Glomerular endothelial cell (primary cell): ENCODE measurements at regions not wholly inside any gene's neighbourhood (a gene's known extent, or its start where the extent isn't known, plus 50 kb on each side); places are given as distances from the start of the nearest gene placed in this dataset.

ENCODE experiments used
- DNase-seq: peaks from one replicate; pipeline ENCODE4 v3.0.0-alpha.2; 2011; ENCODE audit warnings: low read depth, low spot score; ENCODE audit errors: extremely low read depth

DNA sequence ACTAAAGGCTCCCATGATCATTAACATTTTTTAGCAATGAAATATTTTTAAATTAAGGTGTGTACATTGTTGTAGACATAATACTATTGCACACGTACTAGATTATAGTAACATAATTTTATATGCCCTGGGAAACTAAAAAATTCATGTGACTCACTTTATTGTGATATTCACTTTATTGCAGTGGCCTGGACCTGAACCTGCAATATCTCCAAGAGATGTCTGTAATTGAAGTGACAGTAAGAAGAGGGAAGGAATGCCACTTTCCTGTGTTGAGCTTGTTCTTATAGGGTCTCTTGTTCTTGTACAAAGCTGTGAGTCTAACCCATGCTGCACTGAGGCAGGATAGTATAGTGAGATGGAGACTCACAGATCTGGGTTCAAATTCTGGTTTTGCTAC, 66.9 kb upstream of the USP24 start:
- DNase-seq = no peak

DNA sequence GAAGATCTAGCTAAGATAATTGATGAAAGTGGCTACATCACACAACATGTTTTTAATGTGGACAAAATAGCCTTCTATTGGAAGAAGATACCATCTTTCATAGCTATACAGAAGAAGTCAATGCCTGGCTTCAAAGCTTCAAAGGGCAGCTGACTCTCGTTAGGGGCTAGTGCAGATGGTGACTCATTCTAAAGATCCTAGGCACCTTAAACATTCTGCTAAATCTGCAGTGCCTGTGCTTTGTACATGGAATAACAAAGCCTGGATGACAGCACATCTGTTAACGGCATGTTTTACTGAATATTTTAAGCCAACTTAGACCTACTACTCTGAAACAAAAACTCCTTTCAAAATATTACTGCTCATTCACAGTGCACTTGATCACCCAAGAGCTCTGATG, 65.6 kb upstream of the USP24 start:
- DNase-seq = no peak

- no peak for DNase-seq
Observed at GRCh38 chr1:55279627-55280026, 64.5 kb upstream of the USP24 start.

GRCh38 chr1:55278378-55278777, 63.2 kb upstream of the USP24 start:
- DNase-seq = no peak

GRCh38 chr1:55277377-55278130, 62.4 kb upstream of the USP24 start:
- peak; percentile 34 for DNase-seq

- DNase-seq = no peak
Observed at GRCh38 chr1:55276671-55277376, 61.7 kb upstream of the USP24 start.

GRCh38 chr1:55275941-55276341, 60.8 kb upstream of the USP24 start:
- DNase-seq = no peak

DNA sequence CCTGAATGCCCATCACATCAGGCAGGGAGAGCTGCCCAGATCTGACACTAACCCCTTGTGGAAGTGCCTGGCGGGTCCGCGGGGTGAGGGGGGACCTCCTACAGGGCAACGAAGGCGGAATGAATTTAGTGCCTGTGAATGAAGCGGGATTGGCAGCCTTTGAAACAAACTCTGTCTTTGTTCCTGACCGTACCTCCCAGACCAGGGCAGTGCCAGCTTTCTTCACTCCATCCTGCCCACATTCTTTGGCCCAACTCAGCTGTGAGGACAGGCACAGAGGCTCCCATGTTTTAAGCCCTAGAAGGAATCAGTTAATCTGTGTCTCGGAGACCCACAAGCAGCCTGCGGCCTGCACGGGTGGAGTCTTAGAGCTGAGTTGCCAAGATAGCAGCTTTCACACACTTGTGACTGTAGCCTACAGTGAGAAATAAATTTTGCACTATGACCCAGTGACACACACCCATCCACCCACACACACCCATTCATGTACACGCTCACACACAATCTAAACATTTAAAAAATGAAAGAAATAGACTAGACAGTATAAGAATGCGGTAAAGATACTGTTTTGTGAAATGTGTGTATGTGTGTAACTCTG, 60.1 kb upstream of the USP24 start:
- no peak for DNase-seq

GRCh38 chr1:55272994-55273393, 57.8 kb upstream of the USP24 start:
- DNase-seq = no peak
